HG02678 (cell line): ENCODE measurements at regions not wholly inside any gene's neighbourhood (a gene's known extent, or its start where the extent isn't known, plus 50 kb on each side); places are given as distances from the start of the nearest gene placed in this dataset.

ENCODE experiments used
- ATAC-seq: cut with Tn5 transposase; IDR thresholded peaks from one replicate; pipeline ENCODE4 v1.9.1; 2021; ENCODE audit warnings: mild to moderate bottlenecking, moderate library complexity; ENCODE audit not compliant: unreplicated experiment

- ATAC-seq, result no peak
Observed at GRCh38 chr5:56359809-56360685, 126.9 kb upstream of the ANKRD55 start.

- no peak for ATAC-seq
Observed at GRCh38 chr5:56358703-56359681, 125.9 kb upstream of the ANKRD55 start.

- ATAC-seq, result no peak
Observed at GRCh38 chr5:56358046-56358445, 124.9 kb upstream of the ANKRD55 start.

- no peak for ATAC-seq
Observed at GRCh38 chr5:56357426-56357825, 124.3 kb upstream of the ANKRD55 start.

- no peak for ATAC-seq
Observed at GRCh38 chr5:56356836-56357160, 123.7 kb upstream of the ANKRD55 start.

- no peak for ATAC-seq
Observed at GRCh38 chr5:56356121-56356835, 123.1 kb upstream of the ANKRD55 start.

GRCh38 chr5:56354836-56355235, 121.7 kb upstream of the ANKRD55 start:
- no peak for ATAC-seq

GRCh38 chr5:56352808-56353590, 119.9 kb upstream of the ANKRD55 start:
- no peak for ATAC-seq

GRCh38 chr5:56350597-56351170, 117.6 kb upstream of the ANKRD55 start:
- ATAC-seq, result no peak

GRCh38 chr5:56350011-56350596, 117.0 kb upstream of the ANKRD55 start:
- no peak for ATAC-seq

- ATAC-seq, result no peak
Observed at GRCh38 chr5:56349461-56349860, 116.3 kb upstream of the ANKRD55 start.

- ATAC-seq, result no peak
Observed at GRCh38 chr5:56346741-56347535, 113.8 kb upstream of the ANKRD55 start.

- no peak for ATAC-seq
Observed at GRCh38 chr5:56346044-56346710, 113.0 kb upstream of the ANKRD55 start.

- ATAC-seq, result no peak
Observed at GRCh38 chr5:56345352-56345751, 112.2 kb upstream of the ANKRD55 start.

GRCh38 chr5:56344594-56344993, 111.5 kb upstream of the ANKRD55 start:
- ATAC-seq, result no peak

GRCh38 chr5:56343988-56344387, 110.9 kb upstream of the ANKRD55 start:
- ATAC-seq, result no peak

GRCh38 chr5:56342616-56343015, 109.5 kb upstream of the ANKRD55 start:
- ATAC-seq, result no peak
